Stimulated activated naive CD8-positive, alpha-beta T cell treated with anti-CD3 and anti-CD28 coated beads, Interleukin-15, Interleukin-2, amounts not matched to agents 100 U/mL and 50 U/mL, for 24 hours (primary cell): ENCODE measurements at regions not wholly inside any gene's neighbourhood (a gene's known extent, or its start where the extent isn't known, plus 50 kb on each side); places are given as distances from the start of the nearest gene placed in this dataset.

ENCODE experiments used
- ATAC-seq: fragments of 150-1000 bp; cut with Tn5 transposase; one replicate; pipeline ENCODE4 v1.10.0; 2021
- DNase-seq: peaks from one replicate; pipeline ENCODE4 v3.0.0; 2021

GRCh38 chr20:21653628-21654027 lies 51.8 kb upstream of the PAX1 start:
- DNase-seq = no peak
- no peak for ATAC-seq

- DNase-seq (no peak), ATAC-seq (no peak)
Measured at GRCh38 chr20:21643417-21643816, 62.0 kb upstream of the PAX1 start.

DNA sequence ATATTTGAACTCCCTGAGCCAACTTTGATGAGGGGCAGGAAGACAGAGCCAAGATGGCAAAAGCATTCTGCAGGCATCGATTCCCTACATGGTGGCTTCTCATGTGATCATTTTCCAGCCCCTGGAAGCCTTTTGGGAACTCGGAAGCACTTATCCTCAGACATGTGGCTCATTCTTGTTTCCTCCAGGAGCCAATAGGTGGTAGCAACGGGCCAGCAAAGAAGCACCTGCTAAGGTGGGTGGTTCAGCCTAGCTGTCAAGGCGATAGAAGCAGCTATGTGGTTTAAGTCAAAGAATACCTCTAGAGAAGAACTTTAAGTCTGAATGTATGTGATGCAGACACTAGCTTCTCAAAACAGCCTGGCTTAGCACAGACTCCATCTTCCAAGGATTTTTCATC lies 64.9 kb upstream of the PAX1 start:
- ATAC-seq = no peak

DNA sequence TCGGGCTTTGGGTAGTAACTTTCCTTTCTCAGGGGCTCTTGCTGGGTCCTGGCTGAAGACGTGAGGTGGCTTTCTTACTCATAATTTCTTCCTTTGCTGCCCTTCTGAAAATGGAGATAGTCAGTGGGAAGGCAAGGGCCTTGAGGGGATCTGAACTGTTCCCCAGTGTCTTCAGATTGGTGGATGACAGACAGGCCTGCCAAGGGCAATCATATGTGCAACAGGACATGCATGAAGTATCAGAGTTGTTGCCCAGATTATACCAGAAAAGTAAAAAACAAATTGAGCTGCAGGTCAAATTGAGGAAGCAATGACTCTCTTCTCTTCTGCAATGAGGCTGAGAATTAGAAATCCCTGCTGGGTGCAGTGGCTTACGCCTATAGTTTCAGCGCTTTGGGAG lies 71.6 kb upstream of the PAX1 start:
- DNase-seq (no peak), ATAC-seq (no peak)

More for the DNA sequence above, 64.9 kb upstream of the PAX1 start:
- no peak for DNase-seq

- ATAC-seq (no peak), DNase-seq (no peak)
Measured at GRCh38 chr20:21632735-21633053, 72.8 kb upstream of the PAX1 start.

- ATAC-seq (no peak), DNase-seq (no peak)
Measured at GRCh38 chr20:21632031-21632734, 73.3 kb upstream of the PAX1 start.

GRCh38 chr20:21628800-21629199 lies 76.7 kb upstream of the PAX1 start:
- DNase-seq (no peak), ATAC-seq (no peak)

GRCh38 chr20:21623781-21624094 lies 81.7 kb upstream of the PAX1 start:
- DNase-seq = no peak
- no peak for ATAC-seq

DNA sequence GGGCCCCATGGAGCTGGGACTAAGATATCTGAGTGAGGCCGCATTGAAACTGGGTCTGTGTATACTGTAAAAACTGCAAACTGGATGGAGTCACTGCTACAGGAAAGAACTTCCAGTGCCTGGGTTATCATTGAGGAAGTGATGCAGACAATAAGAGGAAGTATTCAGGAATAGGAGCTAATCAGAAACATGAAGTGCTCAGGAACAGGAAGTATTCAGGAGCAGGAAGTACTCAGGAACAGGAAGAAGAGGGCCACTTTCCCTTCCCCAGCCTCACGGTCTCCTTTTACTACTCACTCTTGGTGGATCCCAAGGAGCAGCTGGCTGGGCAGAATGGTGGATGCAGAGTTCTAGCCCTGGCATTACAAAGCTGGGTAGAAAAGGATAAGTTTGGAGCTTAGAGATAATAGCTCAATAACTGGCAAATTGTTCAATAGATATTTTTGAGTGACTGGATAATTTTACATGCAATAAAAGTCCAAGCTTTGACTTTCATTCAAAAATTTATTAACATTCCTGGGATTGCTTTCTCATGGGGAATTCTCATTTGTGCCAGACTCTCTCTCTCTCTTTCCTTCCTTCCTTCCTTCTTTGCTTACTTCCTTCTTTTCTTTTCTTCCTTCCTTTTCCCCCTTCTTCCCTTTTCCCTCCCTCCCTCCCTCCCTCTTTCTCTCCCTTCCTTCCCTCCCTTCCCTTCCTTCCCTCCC lies 82.2 kb upstream of the PAX1 start:
- no peak for ATAC-seq
- DNase-seq = no peak

GRCh38 chr20:21622097-21622857 lies 83.2 kb upstream of the PAX1 start:
- DNase-seq (no peak), ATAC-seq (no peak)

DNA sequence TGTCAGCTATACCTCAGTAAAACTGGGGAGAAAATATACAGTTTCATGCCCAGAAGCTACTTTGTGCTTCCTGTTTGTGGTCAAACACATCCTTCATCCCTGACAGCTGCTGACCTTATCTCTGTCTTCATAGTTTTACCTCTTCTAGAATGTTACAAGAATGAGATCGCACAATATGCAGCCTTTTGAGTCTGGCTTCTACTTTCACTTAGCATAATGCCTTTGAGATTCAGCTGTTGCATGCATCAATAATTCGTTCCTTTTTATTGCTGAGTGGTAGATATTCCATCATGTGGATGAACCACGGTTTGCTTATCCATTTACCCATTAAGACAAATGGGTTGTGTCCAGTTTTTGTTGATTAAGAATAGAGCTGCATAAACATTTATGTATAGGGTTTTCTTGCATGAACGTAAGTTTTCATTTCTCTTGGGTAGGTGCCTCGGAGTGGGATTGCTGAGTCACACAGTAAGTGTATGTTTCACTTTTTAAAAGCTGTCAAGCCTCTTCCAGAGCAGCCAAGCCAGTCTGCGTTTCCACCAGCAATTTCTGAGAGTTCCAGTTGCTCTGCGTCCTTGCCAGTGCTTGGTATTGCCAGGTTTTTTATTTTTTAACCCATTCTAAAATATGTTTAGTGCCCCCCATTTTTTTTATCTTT lies 86.6 kb upstream of the PAX1 start:
- no peak for ATAC-seq
- no peak for DNase-seq

DNA sequence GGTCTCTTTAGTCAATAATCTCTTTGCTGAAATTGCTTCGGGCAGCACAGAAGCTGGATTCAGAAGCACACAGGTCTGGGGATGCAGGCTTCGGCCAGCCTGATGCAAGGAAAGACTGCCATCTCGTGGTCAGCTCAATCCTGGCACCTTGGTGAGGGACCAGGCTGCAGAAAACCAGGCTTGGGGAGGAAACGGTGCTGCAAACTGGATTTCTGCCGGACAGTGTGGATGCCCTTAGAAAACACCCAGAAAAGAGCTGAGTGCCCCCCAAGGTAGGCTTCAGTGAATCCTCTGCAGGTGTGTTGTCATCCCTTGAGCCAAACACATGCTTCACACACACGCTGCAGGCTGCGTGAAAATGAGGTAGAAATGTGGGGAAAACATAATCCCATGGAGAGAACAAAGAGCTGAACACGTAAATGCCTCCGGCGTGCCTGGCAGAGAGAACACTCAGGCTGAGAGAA lies 89.8 kb upstream of the PAX1 start:
- DNase-seq (peak; percentile 57), ATAC-seq (no peak)

DNA sequence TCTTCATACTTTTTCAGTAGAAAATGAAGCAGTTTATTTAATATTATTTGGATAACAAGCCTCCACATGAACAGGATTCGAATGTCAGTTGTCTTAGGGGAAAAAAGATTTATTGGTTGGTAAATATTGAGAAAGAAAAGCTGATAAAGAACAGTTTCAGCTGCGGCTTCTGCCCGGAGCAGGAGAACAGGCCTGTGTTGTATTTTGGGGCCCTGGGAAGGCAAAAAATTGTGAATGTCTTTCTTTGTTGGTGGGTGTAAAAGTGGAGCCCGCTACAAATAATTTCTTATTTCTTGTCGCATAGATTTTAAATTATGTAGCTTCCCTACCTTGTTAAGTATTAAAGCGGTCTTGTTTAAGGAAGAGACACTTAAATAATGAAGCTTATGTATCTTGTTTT lies 90.5 kb upstream of the PAX1 start:
- ATAC-seq = no peak

DNA sequence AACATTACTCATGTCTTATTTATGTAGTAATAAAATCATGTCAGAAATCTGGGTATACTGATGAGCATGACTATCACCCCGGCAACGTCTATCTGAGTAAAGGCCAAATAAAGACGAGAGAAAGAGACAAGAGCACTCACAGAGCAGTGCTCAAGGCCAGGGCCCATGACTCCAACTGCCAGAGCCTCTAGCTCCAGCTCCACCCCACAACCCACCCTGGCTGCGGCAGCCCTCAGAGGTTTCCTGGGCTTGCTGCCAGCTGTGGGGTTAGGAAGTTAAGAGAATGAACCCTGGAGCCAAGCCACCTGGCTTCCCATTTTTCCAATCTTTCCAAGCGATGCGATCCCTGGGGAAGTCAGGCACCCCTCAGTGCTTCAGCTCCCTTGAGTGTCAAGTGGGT lies 92.0 kb upstream of the PAX1 start:
- no peak for ATAC-seq
- DNase-seq = no peak

More for the DNA sequence above, 90.5 kb upstream of the PAX1 start:
- no peak for DNase-seq

DNA sequence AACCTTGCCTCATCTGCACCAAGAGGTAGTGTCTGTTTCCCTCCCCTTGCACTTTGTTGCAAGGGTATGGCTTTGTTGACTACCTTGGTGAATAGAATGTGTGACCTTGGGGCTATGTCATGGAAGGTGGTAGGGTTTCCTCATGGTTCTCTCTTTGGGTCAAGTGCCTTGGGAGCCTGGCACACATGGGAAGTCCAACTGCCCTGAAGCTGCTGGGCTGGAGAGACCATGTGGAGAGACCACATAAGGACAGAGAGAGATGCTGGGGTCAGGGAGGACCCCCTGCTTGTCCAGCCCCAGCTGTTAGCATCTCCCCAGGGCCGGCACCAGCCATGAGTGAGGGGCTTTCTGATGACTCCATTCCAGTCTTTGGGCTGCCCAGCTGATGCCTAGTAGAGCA lies 95.5 kb upstream of the PAX1 start:
- ATAC-seq = no peak
- DNase-seq = no peak

DNA sequence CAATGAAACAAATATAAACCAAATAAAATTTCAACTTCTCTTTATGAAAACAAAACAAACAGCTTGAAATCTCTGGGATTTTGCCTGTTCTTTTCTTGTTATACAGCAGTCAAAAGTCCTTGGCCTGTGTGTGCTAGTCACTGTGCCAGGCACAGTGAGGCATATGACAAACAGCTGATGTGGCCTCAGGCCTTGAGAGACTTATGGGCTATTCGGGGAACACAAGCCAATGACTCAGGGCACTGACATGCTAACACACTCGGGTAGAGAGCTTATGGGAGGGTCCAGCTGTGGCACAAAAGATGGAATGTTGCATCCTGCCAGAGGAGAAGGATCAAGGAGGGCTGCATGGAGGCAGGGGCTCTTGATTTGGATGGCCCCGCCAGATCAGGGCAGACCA lies 95.4 kb upstream of the NKX2-2 start:
- DNase-seq (no peak), ATAC-seq (no peak)

- ATAC-seq (no peak), DNase-seq (no peak)
Measured at GRCh38 chr20:21608777-21609176, 94.9 kb upstream of the NKX2-2 start.

DNA sequence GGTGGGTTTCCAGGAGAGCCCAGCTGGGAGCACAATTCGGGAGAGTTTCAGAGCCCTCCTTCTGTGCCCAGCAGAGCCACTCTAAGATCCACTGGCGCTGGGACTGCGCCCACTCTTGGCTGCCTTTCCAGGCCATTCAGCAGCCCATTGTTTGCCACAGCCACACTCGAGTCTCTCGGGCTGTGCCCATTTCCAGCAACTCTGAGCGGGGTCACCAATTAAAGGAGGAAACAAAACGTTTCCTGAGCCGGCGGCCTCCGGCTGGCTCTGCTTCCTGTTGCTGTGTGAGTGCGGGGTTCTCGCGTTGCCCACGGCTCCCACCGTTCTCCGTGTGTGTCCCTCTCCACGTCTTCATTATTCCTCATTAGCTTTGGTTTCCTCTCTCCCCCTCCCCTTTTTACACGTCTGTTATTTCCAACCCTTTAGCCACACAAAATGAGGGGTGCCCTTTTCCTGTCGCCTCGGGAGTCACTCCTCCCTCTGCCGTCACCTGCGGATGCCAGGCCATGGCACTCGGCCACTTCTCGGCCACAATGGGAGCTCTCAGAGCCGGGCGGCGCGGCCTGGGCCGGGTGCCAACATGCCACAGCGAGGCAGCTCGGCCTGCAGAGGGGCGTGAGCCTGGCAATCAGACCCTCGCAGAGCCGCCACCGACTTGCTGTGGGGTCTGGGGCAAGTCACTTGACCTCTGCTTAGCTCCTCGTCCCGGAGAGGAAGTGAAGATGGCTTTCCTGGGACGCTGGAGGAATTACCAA lies 94.3 kb upstream of the NKX2-2 start:
- no peak for ATAC-seq
- no peak for DNase-seq

DNA sequence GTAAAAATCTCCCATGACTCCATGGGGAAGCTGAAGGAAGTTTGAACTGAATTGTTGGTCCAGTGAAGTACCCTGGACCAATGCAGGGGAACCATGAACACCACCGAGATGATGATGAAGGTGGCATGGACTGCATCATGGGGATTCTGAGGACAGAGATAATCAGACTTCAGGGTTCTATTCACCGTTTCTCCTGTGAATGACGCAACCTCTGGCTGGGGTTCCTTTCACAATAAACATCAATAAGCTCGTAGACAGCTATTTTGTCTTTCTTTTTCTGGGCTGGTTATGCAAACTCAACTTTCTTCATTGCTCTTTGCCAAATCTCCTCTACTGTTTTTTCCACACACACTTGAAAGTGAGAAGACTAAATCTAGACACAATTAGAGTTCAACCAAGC lies 87.9 kb upstream of the NKX2-2 start:
- no peak for ATAC-seq

GRCh38 chr20:21586682-21587081 lies 72.8 kb upstream of the NKX2-2 start:
- DNase-seq = no peak
- no peak for ATAC-seq

More for the DNA sequence above, 87.9 kb upstream of the NKX2-2 start:
- DNase-seq = no peak

- DNase-seq = no peak
Measured at GRCh38 chr20:21583486-21584168, 69.8 kb upstream of the NKX2-2 start.

GRCh38 chr20:21577551-21577950 lies 63.7 kb upstream of the NKX2-2 start:
- DNase-seq (no peak), ATAC-seq (no peak)

More at GRCh38 chr20:21583486-21584168, 69.8 kb upstream of the NKX2-2 start:
- no peak for ATAC-seq
